ENCODE measurements at regions not wholly inside any gene's neighbourhood (a gene's known extent, or its start where the extent isn't known, plus 50 kb on each side); places are given as distances from the start of the nearest gene placed in this dataset.

DNA sequence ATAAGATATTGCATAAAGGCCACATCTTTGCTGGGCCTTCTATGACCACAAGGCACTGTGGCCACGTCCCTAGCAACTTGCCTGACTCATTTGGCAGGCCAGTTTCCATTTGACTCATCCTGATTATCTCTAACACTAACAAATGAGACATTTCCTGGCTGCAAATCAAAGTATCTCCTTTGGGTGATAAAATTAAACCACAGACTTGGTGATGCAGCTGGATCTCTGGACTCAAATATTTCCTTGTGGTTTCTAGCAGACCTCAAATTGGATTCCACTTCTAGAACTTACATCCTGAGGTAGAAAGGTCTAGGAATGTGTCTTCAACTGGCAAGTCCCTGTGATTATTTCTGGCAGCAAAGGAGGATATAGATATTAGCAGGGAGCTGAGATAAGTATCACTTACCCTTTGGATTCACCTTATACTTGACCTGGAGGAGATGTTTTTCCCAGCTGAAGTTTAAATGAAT is 167.9 kb upstream of the NXPH2 start:
- no peaks in the 10 kb centered on the region for H3K27me3 ChIP-seq
- 0 to 3% (median 0%) methylated on average over 1 of the region's 1 CpG for WGBS, 3 donors
- no peak for DNase-seq

GRCh38 chr2:138943470-138943869 is 163.3 kb upstream of the NXPH2 start:
- no peak for DNase-seq
- TF ChIP-seq EP300 (IDR thresholded peaks at IDR 0.05) = no peak
- TF ChIP-seq, protein P1, sequence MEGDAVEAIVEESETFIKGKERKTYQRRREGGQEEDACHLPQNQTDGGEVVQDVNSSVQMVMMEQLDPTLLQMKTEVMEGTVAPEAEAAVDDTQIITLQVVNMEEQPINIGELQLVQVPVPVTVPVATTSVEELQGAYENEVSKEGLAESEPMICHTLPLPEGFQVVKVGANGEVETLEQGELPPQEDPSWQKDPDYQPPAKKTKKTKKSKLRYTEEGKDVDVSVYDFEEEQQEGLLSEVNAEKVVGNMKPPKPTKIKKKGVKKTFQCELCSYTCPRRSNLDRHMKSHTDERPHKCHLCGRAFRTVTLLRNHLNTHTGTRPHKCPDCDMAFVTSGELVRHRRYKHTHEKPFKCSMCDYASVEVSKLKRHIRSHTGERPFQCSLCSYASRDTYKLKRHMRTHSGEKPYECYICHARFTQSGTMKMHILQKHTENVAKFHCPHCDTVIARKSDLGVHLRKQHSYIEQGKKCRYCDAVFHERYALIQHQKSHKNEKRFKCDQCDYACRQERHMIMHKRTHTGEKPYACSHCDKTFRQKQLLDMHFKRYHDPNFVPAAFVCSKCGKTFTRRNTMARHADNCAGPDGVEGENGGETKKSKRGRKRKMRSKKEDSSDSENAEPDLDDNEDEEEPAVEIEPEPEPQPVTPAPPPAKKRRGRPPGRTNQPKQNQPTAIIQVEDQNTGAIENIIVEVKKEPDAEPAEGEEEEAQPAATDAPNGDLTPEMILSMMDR (IDR thresholded peaks at IDR 0.05) = no peak
- 89% methylated on average over 2 of the region's 2 CpGs for WGBS, 3 donors

More for the DNA sequence above, 167.9 kb upstream of the NXPH2 start:
- TF ChIP-seq EP300 (IDR thresholded peaks at IDR 0.05) = no peak
- TF ChIP-seq, protein P1 (IDR thresholded peaks at IDR 0.05) = no peak
- H3K27ac ChIP-seq = no peak overlapping the region
- intact Hi-C loops (cut with DNase I) = no loop called here
- no peak overlapping the region for H3K4me3 ChIP-seq
- H3K36me3 ChIP-seq = no peaks in the 10 kb centered on the region
- no peaks in the 10 kb centered on the region for H3K9me3 ChIP-seq
- no peaks in the 10 kb centered on the region for H3K4me1 ChIP-seq (ENCODE audit: insufficient read depth)

DNA sequence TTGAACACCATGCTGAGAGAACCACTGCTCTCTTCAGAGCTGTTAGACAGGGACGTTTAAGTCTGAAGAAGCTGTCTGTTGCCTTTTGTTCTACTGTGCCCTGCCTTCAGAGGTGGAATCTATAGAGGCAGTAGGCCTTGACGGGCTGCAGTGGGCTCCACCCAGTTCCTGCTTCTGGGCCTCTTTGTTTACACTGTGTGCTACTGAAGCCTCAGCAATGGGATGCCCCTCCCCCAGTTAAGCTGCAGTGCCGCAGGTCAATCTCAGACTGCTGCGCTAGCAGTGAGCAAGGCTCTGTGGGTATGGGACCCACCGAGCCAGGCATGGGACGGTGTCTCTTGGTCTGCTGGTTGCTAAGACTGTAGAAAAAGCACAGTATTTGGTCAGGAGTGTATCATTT is 162.3 kb upstream of the NXPH2 start:
- no peaks in the 10 kb centered on the region for H3K9me3 ChIP-seq
- 60 to 78% (median 67%) methylated on average over 6 of the region's 6 CpGs for WGBS, 3 donors
- intact Hi-C loops (cut with DNase I) = no loop called here

More at GRCh38 chr2:138943470-138943869, 163.3 kb upstream of the NXPH2 start:
- Histone ChIP-seq H3K27ac (no peak overlapping the region), H3K36me3 (no peaks in the 10 kb centered on the region), H3K4me1 (ENCODE audit: insufficient read depth) (no peaks in the 10 kb centered on the region), H3K9me3 (no peaks in the 10 kb centered on the region), H3K27me3 (no peaks in the 10 kb centered on the region), H3K4me3 (no peak overlapping the region)
- intact Hi-C loops (cut with DNase I) = no loop called here

GRCh38 chr2:138931284-138932256 is 151.4 kb upstream of the NXPH2 start:
- TF ChIP-seq, protein P1 (IDR thresholded peaks at IDR 0.05) = no peak
- no peak for TF ChIP-seq EP300 (IDR thresholded peaks at IDR 0.05)
- no peak for TF ChIP-seq POLR2A (IDR thresholded peaks at IDR 0.05)
- Histone ChIP-seq H3K27me3 (no peaks in the 10 kb centered on the region), H3K9me3 (no peaks in the 10 kb centered on the region), H3K4me3 (no peak overlapping the region), H3K27ac (no peak overlapping the region), H3K36me3 (no peaks in the 10 kb centered on the region), H3K4me1 (ENCODE audit: insufficient read depth) (no peaks in the 10 kb centered on the region)
- intact Hi-C loops (cut with DNase I) = no loop called here
- DNase-seq = no peak
- 84 to 88% (median 84%) methylated on average over 15 to 18 of the region's 18 CpGs for WGBS, 3 donors

More for the DNA sequence above, 162.3 kb upstream of the NXPH2 start:
- H3K4me3 ChIP-seq = no peak overlapping the region
- no peaks in the 10 kb centered on the region for H3K36me3 ChIP-seq
- H3K27ac ChIP-seq = no peak overlapping the region
- no peak for DNase-seq
- H3K4me1 ChIP-seq (ENCODE audit: insufficient read depth) = no peaks in the 10 kb centered on the region
- H3K27me3 ChIP-seq = no peaks in the 10 kb centered on the region
- TF ChIP-seq POLR2A (IDR thresholded peaks at IDR 0.05) (no peak), EP300 (IDR thresholded peaks at IDR 0.05) (no peak)
- TF ChIP-seq, protein P1 (IDR thresholded peaks at IDR 0.05) = no peak
